ENCODE measurements at regions not wholly inside any gene's neighbourhood (a gene's known extent, or its start where the extent isn't known, plus 50 kb on each side); places are given as distances from the start of the nearest gene placed in this dataset.

GRCh38 chr5:115736690-115737005 lies 79.8 kb downstream of the CDO1 start:
- Histone ChIP-seq H3K9me3 (peaks cover 0 to 14% (median 0%) of the 10 kb centered on the region in 11 donors), H3K4me3 (no peak overlapping the region), H3K36me3 (no peaks in the 10 kb centered on the region), H3K4me1 (no peaks in the 10 kb centered on the region), H3K27me3 (no peaks in the 10 kb centered on the region), H3K27ac (no peak overlapping the region)
- no peak for ATAC-seq
- WGBS, 2 donors, result 45 to 96% methylated on average over 1 of the region's 1 CpG
- intact Hi-C loops (cut with DNase I), result no loop called here
- DNase-seq, result no peak
- TF ChIP-seq, protein P1, sequence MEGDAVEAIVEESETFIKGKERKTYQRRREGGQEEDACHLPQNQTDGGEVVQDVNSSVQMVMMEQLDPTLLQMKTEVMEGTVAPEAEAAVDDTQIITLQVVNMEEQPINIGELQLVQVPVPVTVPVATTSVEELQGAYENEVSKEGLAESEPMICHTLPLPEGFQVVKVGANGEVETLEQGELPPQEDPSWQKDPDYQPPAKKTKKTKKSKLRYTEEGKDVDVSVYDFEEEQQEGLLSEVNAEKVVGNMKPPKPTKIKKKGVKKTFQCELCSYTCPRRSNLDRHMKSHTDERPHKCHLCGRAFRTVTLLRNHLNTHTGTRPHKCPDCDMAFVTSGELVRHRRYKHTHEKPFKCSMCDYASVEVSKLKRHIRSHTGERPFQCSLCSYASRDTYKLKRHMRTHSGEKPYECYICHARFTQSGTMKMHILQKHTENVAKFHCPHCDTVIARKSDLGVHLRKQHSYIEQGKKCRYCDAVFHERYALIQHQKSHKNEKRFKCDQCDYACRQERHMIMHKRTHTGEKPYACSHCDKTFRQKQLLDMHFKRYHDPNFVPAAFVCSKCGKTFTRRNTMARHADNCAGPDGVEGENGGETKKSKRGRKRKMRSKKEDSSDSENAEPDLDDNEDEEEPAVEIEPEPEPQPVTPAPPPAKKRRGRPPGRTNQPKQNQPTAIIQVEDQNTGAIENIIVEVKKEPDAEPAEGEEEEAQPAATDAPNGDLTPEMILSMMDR (IDR thresholded peaks at IDR 0.05), result no peak

GRCh38 chr5:115736004-115736689 lies 80.3 kb downstream of the CDO1 start:
- no peaks in the 10 kb centered on the region for H3K27me3 ChIP-seq
- H3K4me1 ChIP-seq, result no peaks in the 10 kb centered on the region
- peaks cover 0 to 10% (median 0%) of the 10 kb centered on the region in 11 donors for H3K9me3 ChIP-seq
- no peak overlapping the region for H3K4me3 ChIP-seq
- no peaks in the 10 kb centered on the region for H3K36me3 ChIP-seq
- intact Hi-C loops (cut with DNase I), result no loop called here
- TF ChIP-seq, protein P1 (IDR thresholded peaks at IDR 0.05), result no peak
- no peak for ATAC-seq
- no peak for DNase-seq
- H3K27ac ChIP-seq, result no peak overlapping the region
- 69 to 76% methylated on average over 3 of the region's 3 CpGs for WGBS, 2 donors

DNA sequence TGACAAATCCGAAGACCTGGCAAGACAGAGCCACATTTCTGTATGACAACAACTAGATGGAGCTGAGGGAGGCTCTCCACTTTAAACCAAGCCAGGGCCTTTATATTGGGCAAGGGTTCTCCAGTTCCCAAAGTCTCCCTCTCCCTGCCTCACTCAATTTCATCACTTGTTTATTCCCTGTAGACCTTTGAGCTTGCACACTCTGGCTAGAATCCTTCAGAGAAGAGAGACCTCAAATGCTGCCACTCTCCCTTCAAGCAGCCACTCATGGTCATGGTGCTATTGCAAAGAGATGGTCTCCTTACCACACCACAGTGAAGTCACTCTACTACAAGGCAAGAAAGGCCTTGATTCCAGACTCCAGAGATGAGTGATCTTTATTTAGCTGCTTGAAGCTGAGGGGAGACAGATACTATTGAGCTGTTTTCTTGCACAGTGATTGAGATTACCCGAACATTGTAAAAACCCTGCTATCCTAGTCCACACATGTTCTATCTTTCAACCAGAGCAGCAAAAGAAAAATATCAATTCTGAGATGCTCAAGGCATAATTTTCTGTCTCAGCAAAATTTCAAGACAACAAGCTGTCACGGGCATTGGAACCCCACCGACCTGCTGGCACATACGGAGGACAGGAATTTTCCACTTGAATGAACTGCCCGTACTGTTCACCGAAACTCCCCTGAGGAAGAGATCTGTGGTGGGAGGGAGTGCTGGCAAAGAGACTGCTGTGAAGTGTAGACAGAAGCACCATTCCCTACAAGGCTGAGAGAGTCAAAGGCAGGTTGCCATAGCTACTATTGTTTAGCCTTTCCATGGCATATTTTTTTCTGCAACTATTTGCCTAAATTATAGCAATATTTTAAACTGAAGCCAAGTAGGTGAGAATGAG lies 81.1 kb downstream of the CDO1 start:
- Histone ChIP-seq H3K27ac (no peak overlapping the region), H3K4me3 (no peak overlapping the region), H3K4me1 (no peaks in the 10 kb centered on the region), H3K9me3 (peaks cover 0 to 2% (median 0%) of the 10 kb centered on the region in 11 donors), H3K27me3 (no peaks in the 10 kb centered on the region), H3K36me3 (no peaks in the 10 kb centered on the region)
- intact Hi-C loops (cut with DNase I), result no loop called here
- TF ChIP-seq, protein P1 (IDR thresholded peaks at IDR 0.05), result no peak
- DNase-seq (no peak), ATAC-seq (peak in 1 of 8 donors; percentile 79)
- WGBS, 2 donors, result 38 to 64% methylated on average over 7 of the region's 7 CpGs

- WGBS, 2 donors, result 75 to 79% methylated on average over 2 of the region's 2 CpGs
- H3K27me3 ChIP-seq, result no peaks in the 10 kb centered on the region
- H3K36me3 ChIP-seq, result no peaks in the 10 kb centered on the region
- no peak for ATAC-seq
- TF ChIP-seq, protein P1 (IDR thresholded peaks at IDR 0.05), result no peak
- DNase-seq, result no peak
- intact Hi-C loops (cut with DNase I), result no loop called here
- H3K9me3 ChIP-seq, result peaks cover 0 to 9% (median 0%) of the 10 kb centered on the region in 11 donors
- no peak overlapping the region for H3K27ac ChIP-seq
- no peak overlapping the region for H3K4me3 ChIP-seq
- no peaks in the 10 kb centered on the region for H3K4me1 ChIP-seq
These were observed 82.9 kb downstream of the CDO1 start for GRCh38 chr5:115733607-115734006.

Data from heart right ventricle (tissue), 16 donors.